ENCODE measurements at regions not wholly inside any gene's neighbourhood (a gene's known extent, or its start where the extent isn't known, plus 50 kb on each side); places are given as distances from the start of the nearest gene placed in this dataset.

GRCh38 chr3:11697701-11698100 lies 54.0 kb upstream of the VGLL4 start:
- TF ChIP-seq CTCF (IDR thresholded peaks at IDR 0.05) (no peak), POLR2A (IDR thresholded peaks at IDR 0.05) (no peak), EP300 (IDR thresholded peaks at IDR 0.05) (no peak)

Measured in sigmoid colon (tissue), 4 donors.